Ectodermal cell (in vitro differentiated cells): ENCODE measurements at regions not wholly inside any gene's neighbourhood (a gene's known extent, or its start where the extent isn't known, plus 50 kb on each side); places are given as distances from the start of the nearest gene placed in this dataset.

ENCODE experiments used
- H3K27ac ChIP-seq: 2 replicates; pipeline ENCODE4 v1.7.0; 2013; ENCODE audit warnings: mild to moderate bottlenecking, low read depth, low read length; ENCODE audit not compliant: insufficient read depth, poor library complexity, severe bottlenecking
- H3K27me3 ChIP-seq: 2 replicates; pipeline ENCODE4 v1.7.0; 2013; ENCODE audit warnings: mild to moderate bottlenecking, low read length; ENCODE audit not compliant: insufficient read depth, control insufficient read depth, poor library complexity, severe bottlenecking
- H3K36me3 ChIP-seq: one replicate; pipeline ENCODE4 v1.7.0; 2013; ENCODE audit warnings: low read length; ENCODE audit not compliant: control insufficient read depth, insufficient read depth
- H3K4me1 ChIP-seq: one replicate; pipeline ENCODE4 v1.7.0; 2013; ENCODE audit warnings: low read length; ENCODE audit not compliant: control insufficient read depth, insufficient read depth
- H3K4me3 ChIP-seq: 2 replicates; pipeline ENCODE4 v1.7.0; 2013; ENCODE audit warnings: low read depth, low read length, control low read depth; ENCODE audit not compliant: insufficient read depth
- H3K9me3 ChIP-seq: 2 replicates; pipeline ENCODE4 v1.7.0; 2013; ENCODE audit warnings: mild to moderate bottlenecking, low read length, moderate library complexity; ENCODE audit not compliant: control insufficient read depth
- WGBS, 2 experiments: methylation state at CpG; one replicate each; pipeline ENCODE4 v1.1.7; 2013; ENCODE audit warnings: missing lambda C conversion rate in 2 of 2; 5-methylcytosine and 5-hydroxymethylcytosine counted together

- no peaks in the 10 kb centered on the region for H3K9me3 ChIP-seq
- WGBS, 2 experiments, result 100% methylated on average over 1 of the region's 2 CpGs
- H3K4me3 ChIP-seq, result no peak overlapping the region
- no peaks in the 10 kb centered on the region for H3K27me3 ChIP-seq
- H3K36me3 ChIP-seq, result no peaks in the 10 kb centered on the region
- H3K4me1 ChIP-seq, result no peaks in the 10 kb centered on the region
- no peak overlapping the region for H3K27ac ChIP-seq
Observed at GRCh38 chr4:84441758-84442377, 57.2 kb downstream of the NKX6-1 start.

- Histone ChIP-seq H3K36me3 (no peaks in the 10 kb centered on the region), H3K9me3 (no peaks in the 10 kb centered on the region), H3K27ac (no peak overlapping the region), H3K4me1 (no peaks in the 10 kb centered on the region), H3K4me3 (no peak overlapping the region), H3K27me3 (no peaks in the 10 kb centered on the region)
- WGBS, 2 experiments, result 93 to 98% methylated on average over 2 to 3 of the region's 3 CpGs
Observed at GRCh38 chr4:84439996-84440395, 59.1 kb downstream of the NKX6-1 start.

GRCh38 chr4:84436812-84437211 lies 62.3 kb downstream of the NKX6-1 start:
- Histone ChIP-seq H3K4me1 (peaks cover 3% of the 10 kb centered on the region), H3K9me3 (no peaks in the 10 kb centered on the region)
- WGBS, 2 experiments, result 71 to 100% methylated on average over 1 of the region's 2 CpGs

GRCh38 chr4:84434344-84434743 lies 64.7 kb downstream of the NKX6-1 start:
- no peaks in the 10 kb centered on the region for H3K9me3 ChIP-seq
- no peaks in the 10 kb centered on the region for H3K27me3 ChIP-seq
- WGBS, 2 experiments, result 90 to 94% methylated on average over 3 of the region's 3 CpGs
- no peak overlapping the region for H3K27ac ChIP-seq
- H3K4me3 ChIP-seq, result no peak overlapping the region
- H3K4me1 ChIP-seq, result peaks cover 3% of the 10 kb centered on the region
- no peaks in the 10 kb centered on the region for H3K36me3 ChIP-seq

More at GRCh38 chr4:84436812-84437211, 62.3 kb downstream of the NKX6-1 start:
- H3K27me3 ChIP-seq, result no peaks in the 10 kb centered on the region
- H3K4me3 ChIP-seq, result no peak overlapping the region
- no peak overlapping the region for H3K27ac ChIP-seq
- no peaks in the 10 kb centered on the region for H3K36me3 ChIP-seq

- WGBS, 2 experiments, result 51 to 67% methylated on average over 4 to 6 of the region's 6 CpGs
- H3K27me3 ChIP-seq, result no peaks in the 10 kb centered on the region
- H3K4me3 ChIP-seq, result no peak overlapping the region
- H3K36me3 ChIP-seq, result no peaks in the 10 kb centered on the region
- H3K9me3 ChIP-seq, result no peaks in the 10 kb centered on the region
- peaks cover 3% of the 10 kb centered on the region for H3K4me1 ChIP-seq
- no peak overlapping the region for H3K27ac ChIP-seq
Observed at GRCh38 chr4:84433633-84434222, 65.4 kb downstream of the NKX6-1 start.

- no peak overlapping the region for H3K4me3 ChIP-seq
- no peaks in the 10 kb centered on the region for H3K36me3 ChIP-seq
- no peaks in the 10 kb centered on the region for H3K27me3 ChIP-seq
- no peak overlapping the region for H3K27ac ChIP-seq
- H3K9me3 ChIP-seq, result no peaks in the 10 kb centered on the region
- H3K4me1 ChIP-seq, result peaks cover 3% of the 10 kb centered on the region
Observed at GRCh38 chr4:84432713-84433112, 66.4 kb downstream of the NKX6-1 start.

- Histone ChIP-seq H3K4me1 (peaks cover 15% of the 10 kb centered on the region), H3K4me3 (no peak overlapping the region), H3K9me3 (no peaks in the 10 kb centered on the region), H3K36me3 (no peaks in the 10 kb centered on the region), H3K27me3 (no peaks in the 10 kb centered on the region), H3K27ac (no peak overlapping the region)
- WGBS, 2 experiments, result 79% methylated on average over 1 of the region's 1 CpG; no CpG with 5 or more reads in 1 of the 2 experiments
Observed at GRCh38 chr4:84420608-84421007, 78.5 kb downstream of the NKX6-1 start.

- Histone ChIP-seq H3K4me3 (no peak overlapping the region), H3K4me1 (peaks cover 22% of the 10 kb centered on the region), H3K27me3 (no peaks in the 10 kb centered on the region), H3K27ac (no peak overlapping the region), H3K36me3 (no peaks in the 10 kb centered on the region), H3K9me3 (no peaks in the 10 kb centered on the region)
- 87 to 98% methylated on average over 3 of the region's 3 CpGs for WGBS, 2 experiments
Observed at GRCh38 chr4:84419201-84419600, 79.9 kb downstream of the NKX6-1 start.

- 71 to 78% methylated on average over 3 to 5 of the region's 5 CpGs for WGBS, 2 experiments
Observed at GRCh38 chr4:84417997-84418709, 80.9 kb downstream of the NKX6-1 start.

GRCh38 chr4:84413976-84414375 lies 85.1 kb downstream of the NKX6-1 start:
- H3K27ac ChIP-seq, result no peak overlapping the region
- H3K4me1 ChIP-seq, result peaks cover 31% of the 10 kb centered on the region
- H3K27me3 ChIP-seq, result no peaks in the 10 kb centered on the region
- no peak overlapping the region for H3K4me3 ChIP-seq
- H3K36me3 ChIP-seq, result no peaks in the 10 kb centered on the region
- no peaks in the 10 kb centered on the region for H3K9me3 ChIP-seq
- WGBS, 2 experiments, result 89 to 92% methylated on average over 1 of the region's 1 CpG

More at GRCh38 chr4:84417997-84418709, 80.9 kb downstream of the NKX6-1 start:
- Histone ChIP-seq H3K36me3 (no peaks in the 10 kb centered on the region), H3K27me3 (no peaks in the 10 kb centered on the region), H3K4me3 (no peak overlapping the region), H3K4me1 (peaks cover 27% of the 10 kb centered on the region), H3K9me3 (no peaks in the 10 kb centered on the region), H3K27ac (no peak overlapping the region)
